GM13976 (cell line): ENCODE measurements at regions not wholly inside any gene's neighbourhood (a gene's known extent, or its start where the extent isn't known, plus 50 kb on each side); places are given as distances from the start of the nearest gene placed in this dataset.

Experiments used
- DNase-seq: peaks from one replicate; pipeline ENCODE4 v3.0.0; 2012; ENCODE audit warnings: low spot score
- in situ Hi-C: fragments of 300-500 bp; cut with MboI; formaldehyde crosslinking; loops from one replicate; pipeline ENCODE4 v1.12.0; 2022; ENCODE audit warnings: low sequenced_read_pairs, mixed read lengths, inconsistent platforms; ENCODE audit not compliant: unreplicated experiment
- TF ChIP-seq, protein P1 (sequence below): IDR thresholded peaks from 2 replicates; pipeline ENCODE4 v1.5.1; 2012; ENCODE audit warnings: borderline replicate concordance, mild to moderate bottlenecking; ENCODE audit not compliant: insufficient read depth; ENCODE audit errors: extremely low read depth, missing control alignments, control extremely low read depth

- DNase-seq, result no peak
These were observed 1294.3 kb upstream of the ATXN8OS start for GRCh38 chr13:68813180-68813796.

DNA sequence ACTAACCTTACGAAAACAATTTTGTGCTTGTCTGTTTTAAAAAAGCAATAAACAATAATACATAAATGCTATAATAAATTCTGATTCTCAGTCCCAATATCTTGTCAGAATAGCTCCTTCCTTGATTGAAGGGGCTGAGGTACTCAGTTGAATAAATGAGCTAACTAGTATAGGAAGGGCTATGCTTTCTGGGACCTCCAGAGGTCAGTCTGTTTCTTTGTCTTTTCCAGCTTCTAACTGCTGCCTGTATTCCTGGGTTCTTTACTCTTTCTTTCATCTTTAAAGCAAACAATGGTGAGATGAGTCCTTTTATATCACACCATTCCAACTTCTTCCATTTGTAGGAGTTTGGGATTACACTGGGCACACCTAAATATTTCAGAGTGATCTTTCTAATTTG lies 1297.0 kb upstream of the ATXN8OS start:
- DNase-seq, result no peak
- TF ChIP-seq, protein P1, sequence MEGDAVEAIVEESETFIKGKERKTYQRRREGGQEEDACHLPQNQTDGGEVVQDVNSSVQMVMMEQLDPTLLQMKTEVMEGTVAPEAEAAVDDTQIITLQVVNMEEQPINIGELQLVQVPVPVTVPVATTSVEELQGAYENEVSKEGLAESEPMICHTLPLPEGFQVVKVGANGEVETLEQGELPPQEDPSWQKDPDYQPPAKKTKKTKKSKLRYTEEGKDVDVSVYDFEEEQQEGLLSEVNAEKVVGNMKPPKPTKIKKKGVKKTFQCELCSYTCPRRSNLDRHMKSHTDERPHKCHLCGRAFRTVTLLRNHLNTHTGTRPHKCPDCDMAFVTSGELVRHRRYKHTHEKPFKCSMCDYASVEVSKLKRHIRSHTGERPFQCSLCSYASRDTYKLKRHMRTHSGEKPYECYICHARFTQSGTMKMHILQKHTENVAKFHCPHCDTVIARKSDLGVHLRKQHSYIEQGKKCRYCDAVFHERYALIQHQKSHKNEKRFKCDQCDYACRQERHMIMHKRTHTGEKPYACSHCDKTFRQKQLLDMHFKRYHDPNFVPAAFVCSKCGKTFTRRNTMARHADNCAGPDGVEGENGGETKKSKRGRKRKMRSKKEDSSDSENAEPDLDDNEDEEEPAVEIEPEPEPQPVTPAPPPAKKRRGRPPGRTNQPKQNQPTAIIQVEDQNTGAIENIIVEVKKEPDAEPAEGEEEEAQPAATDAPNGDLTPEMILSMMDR, result no peak
- in situ Hi-C loops, result no loop called here

More at GRCh38 chr13:68813180-68813796, 1294.3 kb upstream of the ATXN8OS start:
- TF ChIP-seq, protein P1, result no peak
- in situ Hi-C loops, result no loop called here

DNA sequence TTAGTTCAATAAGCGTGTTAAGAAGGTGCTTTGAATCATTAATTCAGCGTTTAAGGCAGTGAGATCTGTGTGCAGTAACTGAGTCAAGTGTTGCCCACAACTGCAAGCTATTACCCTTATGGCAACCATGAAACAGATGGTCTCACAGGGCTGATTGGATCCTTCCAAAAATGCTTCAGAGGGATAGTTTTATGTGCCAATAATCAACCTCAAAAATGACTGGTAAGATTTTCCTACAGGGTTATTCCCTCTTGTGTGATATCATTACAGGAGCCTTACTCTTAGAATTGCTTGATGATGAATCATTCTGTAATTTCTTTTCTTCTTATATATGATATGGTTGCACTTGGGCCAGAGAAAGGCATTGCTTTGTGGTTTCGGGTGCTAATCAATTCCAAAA lies 1299.2 kb upstream of the ATXN8OS start:
- TF ChIP-seq, protein P1, result no peak

DNA sequence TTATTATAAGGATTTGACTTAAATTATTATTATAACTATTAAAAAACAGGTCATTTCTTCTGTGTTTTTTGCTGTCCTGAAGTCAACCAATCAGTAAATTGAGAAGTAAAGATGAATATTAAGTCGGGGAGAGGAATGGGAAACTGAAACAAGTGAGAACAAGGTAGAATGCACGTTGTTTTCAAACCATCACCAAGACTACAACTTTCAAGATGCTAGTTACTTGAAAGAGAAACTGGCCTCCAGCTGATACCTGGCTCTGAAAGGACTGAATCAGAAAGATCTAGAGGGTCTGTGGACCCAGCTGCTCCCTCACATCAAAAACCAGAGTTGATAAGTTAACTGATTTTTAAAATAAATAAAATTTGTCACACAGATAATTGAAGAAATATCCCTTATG lies 1301.5 kb upstream of the ATXN8OS start:
- TF ChIP-seq, protein P1, result no peak
- no peak for DNase-seq
- in situ Hi-C loops, result no loop called here

More for the DNA sequence above, 1299.2 kb upstream of the ATXN8OS start:
- in situ Hi-C loops, result no loop called here
- no peak for DNase-seq

DNA sequence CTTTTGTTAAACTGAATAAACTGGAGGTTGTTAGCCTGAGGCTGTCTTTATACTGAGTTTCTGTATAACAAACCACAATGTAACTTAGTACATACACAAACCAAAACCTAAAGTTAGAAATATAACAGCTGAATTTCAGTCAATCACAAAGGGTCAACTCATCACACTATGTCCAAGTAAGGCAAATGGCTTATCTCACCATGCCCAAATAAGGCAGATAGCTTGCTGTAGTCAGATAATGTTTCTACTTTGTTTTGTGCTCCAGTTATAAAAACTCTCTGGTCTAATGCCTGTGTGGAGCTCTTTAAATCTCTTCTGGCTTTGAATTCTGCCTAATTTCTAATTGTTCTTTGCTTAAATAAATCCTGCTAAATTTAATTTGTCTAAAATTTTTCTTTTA lies 1323.4 kb upstream of the ATXN8OS start:
- no peak for DNase-seq
- in situ Hi-C loops, result no loop called here
- TF ChIP-seq, protein P1, result no peak

DNA sequence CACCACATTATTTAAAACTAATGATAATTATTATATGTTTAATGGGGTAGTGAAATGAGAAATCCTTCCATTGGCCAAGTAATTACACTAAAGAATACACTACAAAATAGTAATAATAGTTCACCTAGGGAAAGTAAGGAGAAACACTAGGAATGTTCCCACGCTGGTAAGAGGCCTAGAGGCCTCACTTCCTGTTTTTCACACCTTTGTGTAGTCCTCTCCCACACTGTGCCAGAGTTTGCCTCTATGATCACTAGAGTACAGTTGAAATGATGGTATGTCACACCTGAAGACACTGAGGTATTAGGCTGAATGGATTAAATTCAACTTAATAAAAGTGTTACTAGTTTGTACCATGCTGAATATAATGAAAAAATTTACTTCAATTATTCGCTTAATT lies 1348.0 kb upstream of the ATXN8OS start:
- TF ChIP-seq, protein P1, result no peak
- in situ Hi-C loops, result no loop called here
- DNase-seq, result no peak
